ENCODE measurements at regions not wholly inside any gene's neighbourhood (a gene's known extent, or its start where the extent isn't known, plus 50 kb on each side); places are given as distances from the start of the nearest gene placed in this dataset.
A peak's percentile ranks its signal among the peaks of the same experiment; 100 is the strongest.
"Not testable (repeated sequence)": the region's sequence is repeated elsewhere in the genome, so short reads cannot be mapped to it uniquely, and the experiment has no call there.

GRCh38 chr2:145753041-145753608 is 1233.2 kb upstream of the ZEB2 start:
- no peak for DNase-seq

- DNase-seq: peak; percentile 84
Measured at GRCh38 chr2:145752091-145752806, 1232.3 kb upstream of the ZEB2 start.

GRCh38 chr2:145751629-145752028 is 1231.7 kb upstream of the ZEB2 start:
- peak; percentile 58 for DNase-seq

GRCh38 chr2:145751155-145751554 is 1231.2 kb upstream of the ZEB2 start:
- DNase-seq: no peak

GRCh38 chr2:145750612-145751011 is 1230.7 kb upstream of the ZEB2 start:
- no peak for DNase-seq

- DNase-seq: no peak
Measured at GRCh38 chr2:145750144-145750543, 1230.2 kb upstream of the ZEB2 start.

- no peak for DNase-seq
Measured at GRCh38 chr2:145749556-145749955, 1229.6 kb upstream of the ZEB2 start.

- no peak for DNase-seq
Measured at GRCh38 chr2:145748927-145749326, 1229.0 kb upstream of the ZEB2 start.

GRCh38 chr2:145747715-145748114 is 1227.8 kb upstream of the ZEB2 start:
- DNase-seq: no peak

- DNase-seq: not testable (repeated sequence)
Measured at GRCh38 chr2:145745387-145745721, 1225.4 kb upstream of the ZEB2 start.

- peak; percentile 96 for DNase-seq
Measured at GRCh38 chr2:145744541-145745386, 1224.8 kb upstream of the ZEB2 start.

- DNase-seq: no peak
Measured at GRCh38 chr2:145743011-145743410, 1223.1 kb upstream of the ZEB2 start.

- no peak for DNase-seq
Measured at GRCh38 chr2:145741636-145742035, 1221.7 kb upstream of the ZEB2 start.

GRCh38 chr2:145741181-145741580 is 1221.3 kb upstream of the ZEB2 start:
- DNase-seq: no peak

GRCh38 chr2:145740302-145740701 is 1220.4 kb upstream of the ZEB2 start:
- no peak for DNase-seq

- DNase-seq: no peak
Measured at GRCh38 chr2:145739681-145740080, 1219.8 kb upstream of the ZEB2 start.

GRCh38 chr2:145736871-145737270 is 1217.0 kb upstream of the ZEB2 start:
- DNase-seq: peak; percentile 62

- no peak for DNase-seq
Measured at GRCh38 chr2:145731467-145731866, 1211.5 kb upstream of the ZEB2 start.

GRCh38 chr2:145729993-145730770 is 1210.3 kb upstream of the ZEB2 start:
- no peak for DNase-seq

GRCh38 chr2:145729481-145729880 is 1209.6 kb upstream of the ZEB2 start:
- no peak for DNase-seq

- no peak for DNase-seq
Measured at GRCh38 chr2:145728511-145728910, 1208.6 kb upstream of the ZEB2 start.

- DNase-seq: no peak
Measured at GRCh38 chr2:145725876-145726275, 1206.0 kb upstream of the ZEB2 start.

GRCh38 chr2:145724311-145724898 is 1204.5 kb upstream of the ZEB2 start:
- peak; percentile 30 for DNase-seq
